ENCODE measurements at regions not wholly inside any gene's neighbourhood (a gene's known extent, or its start where the extent isn't known, plus 50 kb on each side); places are given as distances from the start of the nearest gene placed in this dataset.
A peak's percentile ranks its signal among the peaks of the same experiment; 100 is the strongest.
"Not testable (repeated sequence)": the region's sequence is repeated elsewhere in the genome, so short reads cannot be mapped to it uniquely, and the experiment has no call there.

DNA sequence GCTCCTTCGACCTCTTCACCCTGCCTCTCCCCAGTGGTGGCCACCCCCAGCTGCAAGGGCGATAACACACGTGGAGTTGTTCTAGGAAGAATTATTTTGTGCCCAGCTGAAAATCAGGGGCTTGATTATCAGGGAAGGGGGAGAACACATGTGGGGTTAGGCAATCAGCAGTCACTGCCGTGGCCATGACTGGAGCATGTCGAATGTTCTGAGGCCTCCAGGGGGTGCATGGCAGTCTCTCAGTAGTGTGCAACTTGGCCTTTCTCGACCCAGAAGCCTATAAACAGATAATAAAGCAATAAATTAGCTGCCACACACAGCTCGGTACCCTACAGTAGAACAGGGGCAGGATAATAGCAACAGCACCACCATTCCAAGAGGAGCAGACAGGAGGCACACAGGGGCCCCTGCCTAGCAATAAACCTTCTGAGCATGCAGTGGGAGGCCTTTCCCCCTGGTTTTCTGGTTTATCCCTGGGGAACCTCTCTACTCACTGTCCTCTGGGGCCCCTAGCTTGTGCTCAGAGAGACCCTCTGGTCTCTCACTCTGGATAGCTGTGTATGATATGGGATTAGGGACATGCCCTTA is 308.2 kb upstream of the PLGLB2 start:
- H3K27ac Mint-ChIP-seq = peak overlapping the region; percentile 72
- not testable (repeated sequence) for H3K36me3 Mint-ChIP-seq; H3K4me3 Mint-ChIP-seq; H3K27me3 Mint-ChIP-seq (ENCODE audit: low read depth); DNase-seq (ENCODE audit: low spot score in 2 of 2, unreplicated experiment in 2 of 2); H3K9me3 Mint-ChIP-seq
- peaks cover 15% of the 10 kb centered on the region for H3K4me1 Mint-ChIP-seq

DNA sequence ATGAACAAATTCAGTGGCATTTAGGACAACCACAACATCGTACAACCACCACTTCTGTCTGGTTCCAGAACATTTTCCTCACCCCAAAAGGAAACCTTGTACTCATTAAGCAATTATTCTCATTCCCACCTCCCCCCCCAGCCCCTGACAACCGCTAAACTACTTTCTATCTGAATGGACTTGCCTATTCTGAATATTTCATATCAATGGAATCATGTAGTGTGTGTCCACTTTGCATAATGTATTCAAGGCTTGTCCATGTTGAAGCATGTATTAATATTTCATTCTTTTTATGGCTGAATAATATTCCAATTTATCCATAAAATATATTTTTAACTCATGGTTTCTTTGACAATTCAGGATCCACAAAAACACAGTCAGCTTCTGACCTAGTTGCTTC is 307.2 kb upstream of the PLGLB2 start:
- not testable (repeated sequence) for H3K9me3 Mint-ChIP-seq; H3K4me3 Mint-ChIP-seq; DNase-seq (ENCODE audit: low spot score in 2 of 2, unreplicated experiment in 2 of 2); H3K27me3 Mint-ChIP-seq (ENCODE audit: low read depth); H3K36me3 Mint-ChIP-seq; H3K27ac Mint-ChIP-seq
- peaks cover 15% of the 10 kb centered on the region for H3K4me1 Mint-ChIP-seq

DNA sequence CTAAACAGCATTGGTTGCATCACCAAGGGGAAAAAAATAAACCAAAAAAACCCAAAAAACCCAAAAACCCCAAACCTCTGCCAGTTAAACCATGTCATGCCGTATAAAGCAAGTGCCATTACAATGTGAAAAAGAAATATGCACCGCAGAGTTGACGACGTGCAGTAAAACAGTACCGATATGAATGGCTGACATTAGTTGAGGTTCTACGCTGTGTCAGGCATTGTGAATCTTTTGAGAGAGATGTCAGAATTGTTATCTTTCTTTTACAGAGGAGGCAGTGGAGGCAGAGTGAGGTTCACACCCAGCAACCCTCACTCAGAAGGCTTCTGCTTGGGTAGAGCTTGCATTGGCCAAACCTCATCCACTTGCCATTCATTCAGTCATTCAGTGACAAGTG is 306.5 kb upstream of the PLGLB2 start:
- H3K27ac Mint-ChIP-seq; H3K27me3 Mint-ChIP-seq (ENCODE audit: low read depth); H3K9me3 Mint-ChIP-seq; DNase-seq (ENCODE audit: low spot score in 2 of 2, unreplicated experiment in 2 of 2); H3K4me3 Mint-ChIP-seq; H3K36me3 Mint-ChIP-seq: not testable (repeated sequence)
- peaks cover 15% of the 10 kb centered on the region for H3K4me1 Mint-ChIP-seq

DNA sequence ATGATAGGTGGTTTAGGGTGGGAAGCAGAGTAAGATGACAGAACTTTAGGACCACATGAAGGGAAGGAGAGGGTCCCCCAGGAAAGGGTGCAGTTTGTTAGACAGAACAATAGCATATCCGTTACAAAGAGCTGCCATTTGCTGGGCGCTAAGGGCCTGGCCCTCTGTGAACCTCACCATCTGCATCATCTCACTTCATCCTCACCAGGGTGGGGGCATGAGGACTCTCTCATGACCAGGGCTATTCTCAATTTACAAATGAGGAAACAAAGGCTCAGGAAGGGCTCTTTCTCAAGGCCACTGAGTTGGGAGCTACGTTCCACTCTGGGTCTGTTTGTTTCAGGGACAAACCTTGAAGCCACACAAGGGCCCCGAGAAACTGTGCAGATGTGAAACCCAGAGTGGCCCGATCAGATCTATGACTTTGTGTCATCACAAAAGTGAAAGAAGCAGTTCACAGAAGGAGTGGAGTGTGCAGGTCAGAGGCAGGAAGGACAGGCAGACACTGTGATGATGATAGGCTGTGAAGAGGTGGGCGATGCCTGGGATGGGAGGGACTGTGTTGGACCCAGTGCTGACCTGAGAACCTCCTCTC is 304.8 kb upstream of the PLGLB2 start:
- H3K36me3 Mint-ChIP-seq; H3K4me1 Mint-ChIP-seq; H3K4me3 Mint-ChIP-seq; DNase-seq (ENCODE audit: low spot score in 2 of 2, unreplicated experiment in 2 of 2); H3K27me3 Mint-ChIP-seq (ENCODE audit: low read depth); H3K27ac Mint-ChIP-seq; H3K9me3 Mint-ChIP-seq: not testable (repeated sequence)

DNA sequence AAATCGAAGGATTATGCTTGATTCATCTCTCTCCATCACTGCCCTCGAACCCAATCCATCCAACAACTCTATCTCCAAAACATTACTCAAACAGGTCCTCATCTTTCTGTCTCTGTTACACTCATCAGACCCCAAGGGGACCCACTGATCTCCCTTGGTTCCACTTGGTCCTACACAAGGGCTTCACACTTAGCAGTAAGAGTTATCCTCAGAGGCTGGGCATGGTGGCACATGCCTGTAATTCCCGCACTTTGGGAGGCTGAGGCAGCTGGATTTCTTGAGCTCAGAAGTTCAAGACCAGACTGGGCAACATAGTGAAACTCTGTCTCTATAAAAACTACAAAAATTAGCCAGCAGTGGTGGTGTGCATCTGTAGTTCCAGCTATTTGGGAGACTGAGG is 302.9 kb upstream of the PLGLB2 start:
- H3K9me3 Mint-ChIP-seq; H3K4me1 Mint-ChIP-seq; H3K27me3 Mint-ChIP-seq (ENCODE audit: low read depth); H3K27ac Mint-ChIP-seq; H3K36me3 Mint-ChIP-seq; DNase-seq (ENCODE audit: low spot score in 2 of 2, unreplicated experiment in 2 of 2); H3K4me3 Mint-ChIP-seq: not testable (repeated sequence)

DNA sequence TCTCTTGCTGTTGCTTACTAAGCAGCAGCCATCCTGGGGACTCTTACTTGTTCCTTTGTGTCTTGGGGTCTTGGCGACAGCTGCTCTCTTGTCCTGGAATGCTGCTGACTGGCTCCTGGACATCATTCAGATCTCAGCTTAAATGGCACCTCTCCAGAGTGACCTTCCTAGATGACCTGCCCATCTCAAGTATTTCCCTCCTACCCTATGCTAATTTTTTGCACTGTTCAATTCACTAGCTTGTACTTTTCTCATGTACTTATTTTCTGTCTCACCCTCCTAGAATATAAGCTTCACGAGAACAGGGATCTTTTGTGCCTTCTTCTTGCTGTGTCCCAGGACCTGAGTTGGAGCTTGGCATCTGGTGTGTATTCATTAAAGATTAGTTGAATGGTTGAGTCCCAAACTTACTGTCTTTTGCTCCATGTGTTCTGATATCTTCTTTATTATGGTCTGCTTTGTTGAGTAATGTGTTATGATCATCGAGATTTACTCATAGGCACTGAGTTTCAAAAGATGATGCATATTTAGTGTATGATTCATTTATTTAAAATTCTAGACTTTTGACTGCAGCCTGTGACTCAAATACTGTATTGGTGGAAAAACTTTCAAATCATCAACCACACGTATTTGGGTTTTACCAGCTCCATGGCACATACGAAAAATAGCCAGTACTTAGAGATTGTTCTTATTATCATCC is 302.1 kb upstream of the PLGLB2 start:
- H3K4me3 Mint-ChIP-seq; H3K36me3 Mint-ChIP-seq; DNase-seq (ENCODE audit: low spot score in 2 of 2, unreplicated experiment in 2 of 2); H3K27me3 Mint-ChIP-seq (ENCODE audit: low read depth); H3K9me3 Mint-ChIP-seq; H3K4me1 Mint-ChIP-seq; H3K27ac Mint-ChIP-seq: not testable (repeated sequence)

DNA sequence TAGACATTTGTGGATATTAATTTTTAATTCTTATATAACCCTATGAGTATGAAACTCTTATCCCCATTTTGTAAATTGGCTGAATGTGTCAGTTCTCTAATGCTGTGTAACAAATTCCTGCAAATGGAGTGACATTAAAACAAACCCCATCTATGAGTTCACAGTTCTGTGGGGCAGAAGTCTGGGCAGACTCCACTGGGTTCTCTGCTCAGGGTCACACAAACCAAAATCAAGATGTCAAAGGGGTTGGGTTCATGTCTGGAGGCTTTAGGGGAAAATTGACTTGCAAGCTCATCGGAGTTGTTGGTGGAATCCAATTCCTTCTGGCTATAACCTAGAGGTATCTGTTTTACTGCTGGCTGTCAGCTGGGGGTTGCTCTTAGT is 301.6 kb upstream of the PLGLB2 start:
- H3K4me1 Mint-ChIP-seq; H3K36me3 Mint-ChIP-seq; H3K27ac Mint-ChIP-seq; H3K27me3 Mint-ChIP-seq (ENCODE audit: low read depth); H3K4me3 Mint-ChIP-seq; DNase-seq (ENCODE audit: low spot score in 2 of 2, unreplicated experiment in 2 of 2); H3K9me3 Mint-ChIP-seq: not testable (repeated sequence)

DNA sequence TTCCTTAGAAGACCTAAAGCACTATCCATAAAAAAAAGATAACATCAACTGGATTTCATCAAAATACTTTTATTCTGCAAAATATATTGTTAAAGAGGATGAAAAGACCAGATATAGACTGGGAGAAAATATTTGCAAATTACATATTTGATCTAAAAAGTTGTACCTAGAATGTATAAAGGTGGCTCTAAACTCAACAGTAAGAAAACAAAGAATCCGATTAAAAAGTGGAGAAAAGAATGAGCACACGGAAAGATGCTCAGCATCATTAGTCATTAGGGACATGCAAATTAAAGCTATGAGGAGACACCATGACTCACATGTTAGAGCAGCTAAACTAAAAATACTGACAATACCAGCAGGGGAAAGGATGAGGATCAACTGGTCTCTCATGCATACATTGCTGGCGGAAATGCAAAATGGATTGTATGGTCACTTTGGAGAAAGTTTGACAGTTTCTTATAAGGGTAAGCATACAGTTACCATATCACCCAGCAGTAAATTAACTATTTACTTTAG is 298.4 kb upstream of the PLGLB2 start:
- H3K4me1 Mint-ChIP-seq = peaks cover 14% of the 10 kb centered on the region
- not testable (repeated sequence) for H3K4me3 Mint-ChIP-seq; H3K36me3 Mint-ChIP-seq; DNase-seq (ENCODE audit: low spot score in 2 of 2, unreplicated experiment in 2 of 2); H3K9me3 Mint-ChIP-seq; H3K27me3 Mint-ChIP-seq (ENCODE audit: low read depth); H3K27ac Mint-ChIP-seq

DNA sequence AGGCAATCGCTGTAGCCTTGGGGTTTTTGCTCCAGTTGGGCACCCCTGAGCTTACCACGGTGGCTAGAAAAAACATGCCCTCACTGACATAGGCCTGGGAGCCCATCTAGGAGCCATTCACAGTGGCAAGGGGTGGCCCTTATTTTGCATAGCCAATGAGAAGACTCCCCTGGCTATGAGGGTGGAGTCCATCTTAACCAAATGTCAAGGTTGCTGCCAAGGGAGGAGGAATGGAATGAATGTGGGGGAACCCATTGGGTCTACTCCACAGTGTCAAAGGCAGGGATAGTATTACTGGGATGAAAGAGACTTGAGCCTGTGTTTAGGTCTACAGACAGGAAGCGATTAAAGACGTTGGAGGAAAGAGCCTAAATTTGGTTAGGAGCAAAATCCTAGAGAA is 295.7 kb upstream of the PLGLB2 start:
- H3K9me3 Mint-ChIP-seq; H3K27me3 Mint-ChIP-seq (ENCODE audit: low read depth); H3K36me3 Mint-ChIP-seq; DNase-seq (ENCODE audit: low spot score in 2 of 2, unreplicated experiment in 2 of 2); H3K4me3 Mint-ChIP-seq: not testable (repeated sequence)
- Mint-ChIP-seq H3K4me1 (peaks cover 14% of the 10 kb centered on the region), H3K27ac (peak overlapping the region; percentile 22)

DNA sequence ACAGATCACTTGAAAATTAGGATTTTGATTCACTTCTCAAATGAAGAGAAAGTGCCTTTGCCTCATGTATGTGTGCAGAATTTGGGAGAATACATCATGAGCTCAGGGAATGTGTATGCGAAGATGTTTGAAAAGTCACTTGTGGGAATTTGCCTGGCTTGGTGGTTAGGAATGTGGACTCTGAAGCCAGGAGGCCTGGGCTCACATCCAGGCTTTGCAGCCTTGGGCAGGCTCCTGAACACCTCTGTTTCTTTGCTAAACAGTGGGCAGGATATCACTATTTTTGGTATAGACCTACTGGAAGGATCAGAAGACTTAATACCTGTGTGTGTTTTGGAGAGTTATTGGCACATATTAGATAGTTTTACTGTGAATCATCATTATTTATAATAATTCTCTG is 295.0 kb upstream of the PLGLB2 start:
- not testable (repeated sequence) for H3K27me3 Mint-ChIP-seq (ENCODE audit: low read depth); H3K4me3 Mint-ChIP-seq; H3K9me3 Mint-ChIP-seq; DNase-seq (ENCODE audit: low spot score in 2 of 2, unreplicated experiment in 2 of 2); H3K36me3 Mint-ChIP-seq
- H3K27ac Mint-ChIP-seq = peak overlapping the region; percentile 90
- H3K4me1 Mint-ChIP-seq = peaks cover 14% of the 10 kb centered on the region

DNA sequence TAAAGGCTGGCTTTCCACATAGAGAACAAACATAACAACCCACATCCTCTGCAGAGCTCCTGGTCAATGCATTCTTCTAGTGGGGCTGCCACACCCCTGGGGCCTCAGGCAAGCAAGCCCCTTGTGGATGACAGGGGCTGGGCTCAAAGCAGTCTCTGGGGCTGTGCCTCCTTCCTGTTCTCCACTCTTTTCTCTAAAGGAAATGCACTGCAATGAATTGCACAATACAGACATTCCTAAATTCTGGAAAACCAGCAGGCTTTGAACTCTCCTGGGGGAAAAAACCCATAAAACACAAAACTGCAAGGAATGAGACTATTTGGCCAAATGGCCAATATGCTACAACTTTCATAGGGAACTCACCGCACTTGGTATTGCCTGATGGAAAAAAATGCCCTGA is 293.9 kb upstream of the PLGLB2 start:
- H3K36me3 Mint-ChIP-seq; DNase-seq (ENCODE audit: low spot score in 2 of 2, unreplicated experiment in 2 of 2); H3K9me3 Mint-ChIP-seq; H3K4me3 Mint-ChIP-seq; H3K27me3 Mint-ChIP-seq (ENCODE audit: low read depth): not testable (repeated sequence)
- Mint-ChIP-seq H3K27ac (peak overlapping the region; percentile 81), H3K4me1 (peaks cover 14% of the 10 kb centered on the region)

DNA sequence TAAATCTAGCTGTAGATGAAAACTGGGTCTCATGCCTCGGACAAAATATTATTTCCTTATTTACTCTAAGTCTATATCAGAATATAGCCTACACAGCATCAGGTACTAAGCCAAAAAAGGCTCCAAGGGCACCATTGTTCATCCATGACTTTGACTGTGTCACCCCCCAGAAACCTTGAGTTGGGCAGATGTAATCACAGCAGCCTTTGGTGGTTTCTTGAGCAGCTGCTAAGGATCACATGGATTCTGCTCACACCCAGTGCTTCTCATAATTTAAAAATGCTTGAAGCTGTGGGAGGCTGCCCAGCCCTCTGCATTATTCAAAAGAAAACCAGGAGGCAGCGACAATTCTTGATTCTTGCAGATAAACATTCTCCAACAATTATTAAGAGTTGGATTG is 293.5 kb upstream of the PLGLB2 start:
- H3K27ac Mint-ChIP-seq = peak overlapping the region; percentile 81
- not testable (repeated sequence) for H3K27me3 Mint-ChIP-seq (ENCODE audit: low read depth)

DNA sequence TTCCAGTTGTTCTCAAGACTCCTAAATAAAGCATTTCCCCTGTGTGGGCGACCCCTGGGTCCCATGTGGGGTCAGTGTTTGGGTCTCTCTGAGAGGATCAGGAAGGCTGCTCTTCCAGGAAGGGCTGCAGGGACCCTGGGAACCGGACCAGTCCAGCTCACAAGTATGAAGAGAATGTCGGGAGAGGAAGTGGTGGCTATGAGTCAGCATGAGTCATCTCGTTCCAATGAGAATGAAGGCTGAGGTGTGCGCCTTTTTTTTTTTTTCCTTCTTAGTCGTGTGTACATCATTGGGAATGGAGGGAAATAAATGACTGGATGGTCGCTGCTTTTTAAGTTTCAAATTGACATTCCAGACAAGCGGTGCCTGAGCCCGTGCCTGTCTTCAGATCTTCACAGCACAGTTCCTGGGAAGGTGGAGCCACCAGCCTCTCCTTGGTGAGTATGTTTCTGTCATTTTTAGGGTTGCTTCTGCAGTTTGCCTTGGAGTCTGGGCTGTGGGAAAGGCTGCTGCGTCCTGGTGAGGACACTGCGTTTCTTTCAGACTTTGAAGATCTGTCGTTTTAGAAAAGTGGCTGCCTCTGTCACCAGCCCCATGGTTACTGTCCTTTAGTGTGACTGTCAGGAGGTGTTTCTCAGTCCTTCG is 292.6 kb upstream of the PLGLB2 start:
- Mint-ChIP-seq H3K4me1 (peaks cover 14% of the 10 kb centered on the region), H3K4me3 (peak overlapping the region; percentile 37), H3K27ac (peak overlapping the region; percentile 56)
- not testable (repeated sequence) for H3K9me3 Mint-ChIP-seq; H3K36me3 Mint-ChIP-seq; DNase-seq (ENCODE audit: low spot score in 2 of 2, unreplicated experiment in 2 of 2); H3K27me3 Mint-ChIP-seq (ENCODE audit: low read depth)

More for the DNA sequence above, 293.5 kb upstream of the PLGLB2 start:
- H3K4me3 Mint-ChIP-seq; H3K9me3 Mint-ChIP-seq; H3K36me3 Mint-ChIP-seq; DNase-seq (ENCODE audit: low spot score in 2 of 2, unreplicated experiment in 2 of 2): not testable (repeated sequence)
- H3K4me1 Mint-ChIP-seq = peaks cover 14% of the 10 kb centered on the region

DNA sequence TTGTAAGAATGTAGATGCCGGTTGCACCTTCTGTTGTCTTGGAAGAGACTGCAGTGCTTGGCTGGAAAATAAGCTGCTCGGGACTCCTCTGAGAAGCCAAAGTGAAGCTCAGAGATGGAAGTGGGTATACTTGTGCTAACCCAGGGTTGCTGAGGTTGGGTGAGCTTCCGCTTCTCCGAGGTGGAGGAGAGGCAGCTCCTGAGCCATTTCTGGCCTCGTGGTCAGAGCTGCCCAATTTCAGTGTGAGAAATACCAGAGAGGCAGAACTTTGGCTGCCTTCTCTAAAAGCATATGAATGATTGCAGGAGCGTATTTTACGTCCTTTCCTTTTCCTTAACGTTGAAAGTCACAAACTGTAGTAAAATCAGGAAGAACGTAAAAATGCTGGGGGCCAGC is 292.0 kb upstream of the PLGLB2 start:
- H3K27ac Mint-ChIP-seq = peak overlapping the region; percentile 56
- H3K36me3 Mint-ChIP-seq; H3K27me3 Mint-ChIP-seq (ENCODE audit: low read depth); DNase-seq (ENCODE audit: low spot score in 2 of 2, unreplicated experiment in 2 of 2); H3K9me3 Mint-ChIP-seq: not testable (repeated sequence)
- H3K4me3 Mint-ChIP-seq = peak overlapping the region; percentile 37
- peaks cover 14% of the 10 kb centered on the region for H3K4me1 Mint-ChIP-seq
